ENCODE measurements at regions not wholly inside any gene's neighbourhood (a gene's known extent, or its start where the extent isn't known, plus 50 kb on each side); places are given as distances from the start of the nearest gene placed in this dataset.

- H3K4me3 ChIP-seq, result no peak overlapping the region
- H3K9me3 ChIP-seq, result no peaks in the 10 kb centered on the region
- no peak overlapping the region for H3K27ac ChIP-seq
- H3K27me3 ChIP-seq, result no peaks in the 10 kb centered on the region
- TF ChIP-seq, protein P1, sequence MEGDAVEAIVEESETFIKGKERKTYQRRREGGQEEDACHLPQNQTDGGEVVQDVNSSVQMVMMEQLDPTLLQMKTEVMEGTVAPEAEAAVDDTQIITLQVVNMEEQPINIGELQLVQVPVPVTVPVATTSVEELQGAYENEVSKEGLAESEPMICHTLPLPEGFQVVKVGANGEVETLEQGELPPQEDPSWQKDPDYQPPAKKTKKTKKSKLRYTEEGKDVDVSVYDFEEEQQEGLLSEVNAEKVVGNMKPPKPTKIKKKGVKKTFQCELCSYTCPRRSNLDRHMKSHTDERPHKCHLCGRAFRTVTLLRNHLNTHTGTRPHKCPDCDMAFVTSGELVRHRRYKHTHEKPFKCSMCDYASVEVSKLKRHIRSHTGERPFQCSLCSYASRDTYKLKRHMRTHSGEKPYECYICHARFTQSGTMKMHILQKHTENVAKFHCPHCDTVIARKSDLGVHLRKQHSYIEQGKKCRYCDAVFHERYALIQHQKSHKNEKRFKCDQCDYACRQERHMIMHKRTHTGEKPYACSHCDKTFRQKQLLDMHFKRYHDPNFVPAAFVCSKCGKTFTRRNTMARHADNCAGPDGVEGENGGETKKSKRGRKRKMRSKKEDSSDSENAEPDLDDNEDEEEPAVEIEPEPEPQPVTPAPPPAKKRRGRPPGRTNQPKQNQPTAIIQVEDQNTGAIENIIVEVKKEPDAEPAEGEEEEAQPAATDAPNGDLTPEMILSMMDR (IDR thresholded peaks at IDR 0.05), result no peak
- TF ChIP-seq EP300 (IDR thresholded peaks at IDR 0.05) (no peak), POLR2A (IDR thresholded peaks at IDR 0.05) (no peak)
- intact Hi-C loops (cut with DNase I), result no loop called here
- DNase-seq, result no peak
- H3K36me3 ChIP-seq, result no peaks in the 10 kb centered on the region
- WGBS, 3 donors, result 73 to 86% (median 77%) methylated on average over 1 of the region's 1 CpG
- no peaks in the 10 kb centered on the region for H3K4me1 ChIP-seq (ENCODE audit: insufficient read depth)
Observed at GRCh38 chr10:10542477-10542876, 475.2 kb upstream of the CELF2 start.

GRCh38 chr10:10544890-10545289, 472.8 kb upstream of the CELF2 start:
- TF ChIP-seq EP300 (IDR thresholded peaks at IDR 0.05), result no peak
- TF ChIP-seq, protein P1 (IDR thresholded peaks at IDR 0.05), result no peak
- no peak for TF ChIP-seq POLR2A (IDR thresholded peaks at IDR 0.05)
- Histone ChIP-seq H3K9me3 (no peaks in the 10 kb centered on the region), H3K4me1 (ENCODE audit: insufficient read depth) (no peaks in the 10 kb centered on the region), H3K27me3 (no peaks in the 10 kb centered on the region), H3K36me3 (no peaks in the 10 kb centered on the region), H3K4me3 (no peak overlapping the region), H3K27ac (no peak overlapping the region)
- 80 to 94% (median 89%) methylated on average over 8 of the region's 8 CpGs for WGBS, 3 donors
- intact Hi-C loops (cut with DNase I), result no loop called here
- no peak for DNase-seq

- Histone ChIP-seq H3K27ac (no peak overlapping the region), H3K4me3 (no peak overlapping the region), H3K27me3 (no peaks in the 10 kb centered on the region), H3K4me1 (ENCODE audit: insufficient read depth) (no peaks in the 10 kb centered on the region), H3K36me3 (no peaks in the 10 kb centered on the region), H3K9me3 (no peaks in the 10 kb centered on the region)
- no peak for DNase-seq
- WGBS, 3 donors, result 8 to 22% (median 13%) methylated on average over 5 of the region's 5 CpGs
- TF ChIP-seq EP300 (IDR thresholded peaks at IDR 0.05), result no peak
- TF ChIP-seq POLR2A (IDR thresholded peaks at IDR 0.05), result no peak
- TF ChIP-seq, protein P1 (IDR thresholded peaks at IDR 0.05), result no peak
- intact Hi-C loops (cut with DNase I), result no loop called here
Observed at GRCh38 chr10:10545771-10546170, 471.9 kb upstream of the CELF2 start.

DNA sequence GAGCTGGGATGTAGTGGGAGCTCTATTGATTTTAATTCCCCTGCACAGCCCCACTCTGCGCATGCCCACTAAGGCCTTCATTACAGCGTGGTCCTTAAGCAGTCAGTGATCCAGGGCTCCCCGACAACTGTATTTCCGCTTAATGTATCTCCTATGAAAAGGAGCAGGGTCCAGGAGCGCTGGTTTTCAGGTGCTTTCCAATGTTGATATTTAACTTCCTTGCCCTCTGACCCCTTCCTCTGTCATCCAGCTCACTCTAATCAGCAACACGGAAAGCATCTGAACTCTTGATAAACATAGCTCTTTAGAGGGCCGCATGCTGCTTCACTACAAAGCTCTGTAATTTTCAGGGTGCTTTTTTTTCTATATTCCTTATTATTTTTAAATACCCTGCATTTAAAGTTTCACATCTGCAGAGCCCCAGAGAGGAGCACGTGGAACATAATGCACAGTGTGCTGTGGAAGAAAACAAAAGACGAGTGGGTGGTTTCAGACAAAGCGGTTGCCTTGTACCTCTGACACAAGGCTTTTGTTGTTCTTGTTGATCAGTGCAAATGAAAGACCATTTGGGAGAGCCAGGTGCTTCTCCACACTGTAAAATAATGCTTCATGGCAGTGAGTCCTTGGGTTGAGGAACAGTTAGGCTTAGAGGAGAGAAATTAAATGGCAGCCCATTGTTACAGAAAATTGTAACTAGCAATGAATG, 465.9 kb upstream of the CELF2 start:
- intact Hi-C loops (cut with DNase I), result no loop called here
- Histone ChIP-seq H3K4me1 (ENCODE audit: insufficient read depth) (no peaks in the 10 kb centered on the region), H3K27ac (no peak overlapping the region), H3K9me3 (no peaks in the 10 kb centered on the region), H3K4me3 (no peak overlapping the region), H3K27me3 (no peaks in the 10 kb centered on the region), H3K36me3 (no peaks in the 10 kb centered on the region)
- DNase-seq, result no peak
- TF ChIP-seq POLR2A (IDR thresholded peaks at IDR 0.05) (no peak), EP300 (IDR thresholded peaks at IDR 0.05) (no peak)
- TF ChIP-seq, protein P1 (IDR thresholded peaks at IDR 0.05), result no peak
- 66 to 71% (median 69%) methylated on average over 10 of the region's 10 CpGs for WGBS, 3 donors
